Effector memory CD4-positive, alpha-beta T cell (primary cell): ENCODE measurements at regions not wholly inside any gene's neighbourhood (a gene's known extent, or its start where the extent isn't known, plus 50 kb on each side); places are given as distances from the start of the nearest gene placed in this dataset.
"Not testable (repeated sequence)": the region's sequence is repeated elsewhere in the genome, so short reads cannot be mapped to it uniquely, and the experiment has no call there.

ENCODE experiments used
- DNase-seq, 3 donors: peaks; one replicate each; pipeline ENCODE4 v3.0.0-alpha.2; 2020
- H3K27ac ChIP-seq: 2 replicates; pipeline ENCODE4 v1.7.0; 2013; ENCODE audit warnings: mild to moderate bottlenecking, low read length, moderate library complexity; ENCODE audit not compliant: insufficient read depth, poor library complexity, severe bottlenecking
- H3K27me3 ChIP-seq: replicated peaks from 2 replicates; pipeline ENCODE4 v1.7.0; 2013; ENCODE audit warnings: mild to moderate bottlenecking, low read length; ENCODE audit not compliant: insufficient read depth, control insufficient read depth, poor library complexity, severe bottlenecking
- H3K36me3 ChIP-seq: 2 replicates; pipeline ENCODE4 v1.7.0; 2013; ENCODE audit warnings: mild to moderate bottlenecking, low read length, moderate library complexity; ENCODE audit not compliant: control insufficient read depth, insufficient read depth
- H3K4me1 ChIP-seq: 2 replicates; pipeline ENCODE4 v1.7.0; 2013; ENCODE audit warnings: low read length, mild to moderate bottlenecking; ENCODE audit not compliant: control insufficient read depth, insufficient read depth, poor library complexity, severe bottlenecking
- H3K4me3 ChIP-seq: 2 replicates; pipeline ENCODE4 v1.7.0; 2013; ENCODE audit warnings: low read length, low read depth, mild to moderate bottlenecking; ENCODE audit not compliant: insufficient read depth, poor library complexity, severe bottlenecking
- H3K9me3 ChIP-seq: 2 replicates; pipeline ENCODE4 v1.7.0; 2013; ENCODE audit warnings: mild to moderate bottlenecking, low read length, moderate library complexity; ENCODE audit not compliant: control insufficient read depth

DNA sequence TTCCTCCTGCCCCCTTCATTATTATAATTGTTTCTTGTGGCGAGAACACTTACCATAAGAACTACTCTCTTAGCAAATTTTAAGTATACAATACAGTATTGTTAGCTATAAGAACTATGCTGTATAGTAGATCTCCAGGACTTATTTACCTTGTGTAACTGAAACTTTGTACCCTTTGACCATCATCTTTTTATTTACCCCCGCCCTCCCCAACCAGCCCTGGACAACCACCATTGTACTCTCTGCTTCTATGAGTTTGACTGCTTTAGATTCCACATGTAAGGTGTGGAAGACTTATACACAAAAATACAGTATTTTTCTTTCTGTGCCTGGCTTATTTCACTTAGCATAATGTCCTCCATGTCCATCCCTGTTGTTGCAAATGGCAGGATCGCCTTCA is 161.1 kb downstream of the PHF8 start:
- Histone ChIP-seq H3K4me1 (no peaks in the 10 kb centered on the region), H3K27me3 (no peaks in the 10 kb centered on the region), H3K4me3 (no peak overlapping the region), H3K27ac (no peak overlapping the region), H3K9me3 (no peaks in the 10 kb centered on the region), H3K36me3 (no peaks in the 10 kb centered on the region)
- no peak for DNase-seq

DNA sequence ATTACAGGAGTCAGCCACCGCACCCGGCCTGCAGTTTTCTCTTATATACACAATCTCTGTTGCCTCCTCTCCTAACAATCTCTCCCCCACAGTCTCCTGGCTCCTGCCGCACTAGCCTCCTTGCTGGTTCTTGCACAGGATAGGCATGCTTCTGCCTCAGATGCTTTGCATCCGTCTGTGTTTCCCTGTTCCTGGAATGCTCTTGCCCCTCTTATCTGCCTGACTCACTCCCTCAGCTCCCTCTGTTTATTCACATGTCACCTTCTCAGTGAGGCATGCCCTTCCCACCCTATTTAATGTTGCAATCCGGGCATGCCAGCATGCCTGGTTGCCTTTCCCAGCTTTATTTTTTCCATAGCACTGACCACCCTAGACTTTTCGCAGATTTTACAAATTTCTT is 161.9 kb downstream of the PHF8 start:
- no peaks in the 10 kb centered on the region for H3K4me1 ChIP-seq
- no peak overlapping the region for H3K4me3 ChIP-seq
- H3K27me3 ChIP-seq = no peaks in the 10 kb centered on the region
- H3K36me3 ChIP-seq = no peaks in the 10 kb centered on the region
- H3K9me3 ChIP-seq = no peaks in the 10 kb centered on the region
- no peak overlapping the region for H3K27ac ChIP-seq
- DNase-seq = no peak

DNA sequence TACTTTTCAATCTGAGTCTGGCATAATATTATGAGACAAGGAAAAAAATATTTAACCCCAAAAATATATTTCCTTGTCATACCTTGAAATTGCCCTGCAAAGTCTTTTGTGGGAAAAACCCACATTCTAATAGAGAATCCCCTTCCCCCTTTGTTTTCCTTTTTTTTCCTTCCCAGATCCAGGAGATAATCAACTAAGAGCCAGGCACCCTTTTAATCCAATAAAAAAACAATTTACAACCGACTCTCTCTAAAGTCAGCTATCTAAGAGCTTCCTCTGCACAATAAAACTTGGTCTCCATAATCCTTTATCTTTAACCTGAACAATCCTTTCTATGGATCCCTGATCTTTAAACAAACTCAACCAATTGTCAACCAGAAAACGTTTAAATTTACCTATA is 163.5 kb downstream of the PHF8 start:
- not testable (repeated sequence) for H3K27ac ChIP-seq

DNA sequence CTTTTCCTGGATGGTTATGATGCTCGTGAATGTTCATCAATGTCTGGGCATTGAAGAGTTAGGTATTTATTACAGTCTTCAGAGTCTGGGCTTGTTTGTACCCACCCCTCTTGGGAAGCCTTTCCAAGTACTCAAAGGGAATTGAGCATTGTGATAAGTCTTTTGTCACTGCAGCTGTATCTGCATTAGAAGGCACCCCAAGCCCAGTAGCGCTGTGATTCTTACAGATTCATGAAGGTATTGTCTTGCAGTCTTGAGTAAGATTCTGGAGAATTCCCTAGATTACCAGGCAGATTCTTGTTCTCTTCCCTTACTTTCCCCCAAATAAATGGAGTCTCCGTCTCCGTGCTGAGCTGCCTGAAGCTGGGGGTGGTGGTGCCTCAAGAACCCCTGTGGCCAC is 173.4 kb upstream of the HUWE1 start:
- H3K9me3 ChIP-seq = no peaks in the 10 kb centered on the region
- H3K27me3 ChIP-seq = no peaks in the 10 kb centered on the region
- no peak for DNase-seq
- H3K4me3 ChIP-seq = no peak overlapping the region
- no peaks in the 10 kb centered on the region for H3K36me3 ChIP-seq
- no peak overlapping the region for H3K27ac ChIP-seq
- H3K4me1 ChIP-seq = no peaks in the 10 kb centered on the region

More for the DNA sequence above, 163.5 kb downstream of the PHF8 start:
- H3K4me1 ChIP-seq, H3K36me3 ChIP-seq, H3K9me3 ChIP-seq, H3K27me3 ChIP-seq, DNase-seq, H3K4me3 ChIP-seq: not testable (repeated sequence)

DNA sequence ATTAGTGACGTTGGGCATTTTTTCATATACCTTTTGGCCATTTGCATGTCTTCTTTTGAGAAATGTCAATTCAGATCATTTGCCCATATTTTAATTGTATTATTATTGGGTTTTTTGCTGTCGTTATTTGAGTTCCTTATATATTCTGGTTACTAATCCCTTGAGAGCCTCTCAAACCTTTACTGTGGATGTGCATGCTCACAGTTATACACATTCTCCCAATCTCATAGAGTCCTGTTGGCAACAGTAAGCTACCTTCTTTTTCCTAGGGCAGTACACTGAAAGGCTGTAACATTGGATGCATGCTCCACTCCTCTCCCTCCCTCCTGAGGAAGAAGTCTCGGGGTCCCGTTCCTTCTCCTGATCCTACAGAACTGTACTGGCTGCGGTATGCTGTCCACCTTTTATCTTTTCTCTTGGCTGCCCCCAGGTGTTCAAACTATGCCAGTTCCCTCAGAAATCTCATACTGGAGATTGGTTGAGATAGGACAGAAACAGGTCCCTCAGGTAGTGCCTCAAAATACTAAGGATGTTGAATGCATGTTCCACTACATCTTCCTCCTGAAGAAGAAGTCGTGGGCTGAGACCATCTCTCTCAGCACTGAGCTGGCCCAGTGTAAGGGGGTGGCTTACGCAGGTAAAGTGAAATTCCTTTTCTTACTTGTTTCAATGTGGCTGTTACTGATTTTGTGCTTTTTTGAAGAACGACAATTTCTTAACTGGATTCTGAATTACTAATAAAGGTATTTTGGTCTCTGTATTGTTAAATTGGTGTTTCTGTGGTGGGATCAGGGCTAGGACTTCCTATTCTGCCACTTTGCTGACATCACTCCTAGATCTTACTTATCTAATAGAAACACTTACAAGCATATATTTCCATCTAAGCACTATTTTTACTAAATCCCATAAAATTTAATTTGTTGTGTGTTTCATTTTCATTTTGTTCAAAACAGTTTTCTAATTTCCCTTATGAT is 145.4 kb upstream of the HUWE1 start:
- no peaks in the 10 kb centered on the region for H3K9me3 ChIP-seq
- peak in 2 of 3 donors; percentile 7 for DNase-seq
- no peak overlapping the region for H3K27ac ChIP-seq
- no peaks in the 10 kb centered on the region for H3K27me3 ChIP-seq
- H3K36me3 ChIP-seq = no peaks in the 10 kb centered on the region
- no peaks in the 10 kb centered on the region for H3K4me1 ChIP-seq
- H3K4me3 ChIP-seq = no peak overlapping the region

DNA sequence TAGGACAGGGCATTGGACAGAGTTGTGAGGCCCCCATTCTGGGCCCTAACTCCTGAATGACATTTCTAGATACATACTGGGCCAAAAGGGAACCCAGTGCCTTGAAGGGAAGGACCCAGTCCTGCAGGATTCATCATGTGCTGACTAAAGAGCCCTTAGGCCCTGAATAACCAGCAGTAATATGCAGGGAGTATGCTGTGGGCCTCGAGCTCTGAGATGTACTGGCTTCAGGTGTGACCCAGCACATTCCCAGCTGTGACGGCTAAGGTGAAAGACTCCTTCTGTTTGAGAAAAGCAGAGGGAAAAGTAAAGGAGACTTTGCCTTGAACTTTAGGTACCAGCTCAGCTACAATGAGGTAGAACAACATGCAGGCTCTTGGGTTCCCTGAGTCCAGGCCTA is 138.2 kb upstream of the HUWE1 start:
- H3K9me3 ChIP-seq = no peaks in the 10 kb centered on the region
- no peaks in the 10 kb centered on the region for H3K36me3 ChIP-seq
- no peak for DNase-seq
- H3K27ac ChIP-seq = no peak overlapping the region
- no peak overlapping the region for H3K4me3 ChIP-seq
- no peaks in the 10 kb centered on the region for H3K27me3 ChIP-seq
- H3K4me1 ChIP-seq = no peaks in the 10 kb centered on the region

DNA sequence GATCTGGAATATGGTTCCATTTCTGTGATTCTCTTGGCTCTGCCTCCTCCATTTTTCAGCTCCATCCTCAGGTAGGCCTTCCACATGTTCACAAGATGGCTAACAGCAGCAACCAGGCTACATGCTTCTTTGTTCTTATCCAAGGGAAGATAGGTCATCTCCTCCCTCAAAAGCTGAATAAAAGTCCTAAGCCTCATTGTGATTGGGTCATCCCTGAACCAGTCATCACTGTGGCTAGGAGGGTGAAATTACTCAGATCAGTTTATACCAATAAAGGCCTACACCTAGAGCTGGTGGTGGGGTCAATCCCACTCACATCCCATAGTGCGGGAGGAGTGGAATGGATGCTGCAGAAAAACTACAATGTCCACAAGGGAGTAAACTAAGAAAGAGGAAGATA is 131.6 kb upstream of the HUWE1 start:
- not testable (repeated sequence) for H3K9me3 ChIP-seq, H3K27ac ChIP-seq, H3K27me3 ChIP-seq, H3K4me3 ChIP-seq, H3K36me3 ChIP-seq, DNase-seq, H3K4me1 ChIP-seq

DNA sequence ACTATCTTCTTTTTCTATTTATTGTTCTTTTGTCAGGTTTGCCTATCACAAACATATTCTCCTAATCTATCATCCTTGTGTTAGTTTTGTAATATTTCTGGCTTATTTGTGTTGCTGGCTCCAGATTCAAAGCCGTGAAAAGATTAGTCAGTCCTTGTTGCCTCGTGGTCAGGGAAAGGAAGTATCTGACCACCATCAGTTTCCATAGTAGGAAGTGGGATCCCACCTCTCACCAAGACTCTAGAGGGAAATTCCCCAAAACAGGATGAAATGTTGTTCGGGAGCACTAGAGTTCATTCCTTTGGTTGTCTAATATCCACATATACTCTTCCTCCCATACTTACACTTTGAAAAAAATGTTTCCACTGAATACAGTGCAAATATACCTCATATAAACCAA is 131.0 kb upstream of the HUWE1 start:
- Histone ChIP-seq H3K27ac (no peak overlapping the region), H3K4me1 (no peaks in the 10 kb centered on the region), H3K9me3 (no peaks in the 10 kb centered on the region), H3K4me3 (no peak overlapping the region), H3K27me3 (no peaks in the 10 kb centered on the region), H3K36me3 (no peaks in the 10 kb centered on the region)
- DNase-seq = no peak

DNA sequence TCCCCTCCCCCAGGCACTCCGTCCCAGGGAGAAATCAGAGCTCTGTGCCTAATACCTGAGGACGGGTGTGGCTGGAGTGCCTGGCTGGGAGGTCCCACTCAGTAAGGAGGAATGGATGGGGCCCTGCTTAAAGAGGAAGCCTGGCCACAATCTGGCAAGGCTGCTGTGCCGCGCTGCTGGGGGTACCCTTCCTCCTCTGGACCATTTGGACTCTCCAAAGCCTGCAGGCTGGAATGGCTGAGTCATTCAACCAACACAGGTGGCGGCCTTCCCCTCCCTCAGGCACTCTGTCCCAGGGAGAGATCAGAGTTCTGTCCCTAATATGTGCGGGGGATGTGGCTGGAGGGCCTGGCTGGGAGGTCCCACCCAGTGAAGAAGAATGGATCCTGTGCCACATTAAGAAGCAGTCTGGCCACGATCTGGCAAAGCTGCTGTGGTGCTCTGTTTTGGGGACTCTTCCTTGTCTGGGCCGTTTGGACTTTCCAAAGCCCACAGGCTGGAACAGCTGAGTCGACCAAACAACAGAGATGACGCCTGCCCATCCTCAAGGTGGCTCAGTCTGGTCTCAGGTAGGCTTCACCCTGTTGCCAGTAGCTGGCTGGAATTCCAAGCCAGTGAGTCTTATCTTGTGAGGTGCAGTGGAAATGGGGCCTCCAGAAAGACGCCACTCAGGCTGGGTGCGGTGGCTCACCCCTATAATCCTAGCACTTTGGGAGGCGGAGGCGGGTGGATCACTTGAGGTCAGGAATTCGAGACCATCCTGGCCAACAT is 127.3 kb upstream of the HUWE1 start:
- Histone ChIP-seq H3K4me1 (no peaks in the 10 kb centered on the region), H3K27me3 (no peaks in the 10 kb centered on the region), H3K27ac (no peak overlapping the region), H3K9me3 (no peaks in the 10 kb centered on the region), H3K36me3 (no peaks in the 10 kb centered on the region), H3K4me3 (no peak overlapping the region)
- no peak for DNase-seq

DNA sequence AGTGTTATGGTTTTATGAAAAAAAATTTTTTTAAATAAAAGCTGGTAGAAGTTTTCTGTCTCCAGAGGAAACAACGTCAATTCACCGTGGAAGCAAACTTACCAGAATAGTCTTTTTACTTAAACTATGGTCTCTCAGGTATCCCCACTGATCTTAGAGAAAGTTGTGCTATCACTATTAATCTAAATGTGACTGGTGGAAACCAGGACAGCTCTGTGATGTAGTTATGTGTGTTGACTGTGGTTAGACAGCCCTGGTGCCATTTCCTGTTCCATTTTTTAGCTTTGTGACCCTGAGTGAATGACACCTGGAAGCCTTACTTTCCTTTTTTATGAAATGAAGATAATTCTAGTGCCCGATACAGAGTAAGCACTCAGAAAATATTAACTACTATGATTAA is 111.8 kb upstream of the HUWE1 start:
- Histone ChIP-seq H3K36me3 (no peaks in the 10 kb centered on the region), H3K4me1 (no peaks in the 10 kb centered on the region), H3K9me3 (no peaks in the 10 kb centered on the region), H3K27me3 (no peaks in the 10 kb centered on the region), H3K4me3 (no peak overlapping the region), H3K27ac (no peak overlapping the region)
- no peak for DNase-seq
